SK-N-SH (cell line): ENCODE measurements at regions not wholly inside any gene's neighbourhood (a gene's known extent, or its start where the extent isn't known, plus 50 kb on each side); places are given as distances from the start of the nearest gene placed in this dataset.

ENCODE experiments used
- CTCF ChIA-PET: fragments of 300-600, 350-600 bp; formaldehyde crosslinking; extraction: SDS; loops from one replicate; lab custom pipeline; 2021; lab: Yijun Ruan, JAX
- POLR2A ChIA-PET: fragments of 350-600 bp; sonication (Branson Sonifier 250); formaldehyde crosslinking; extraction: SDS; loops from one replicate; lab custom pipeline; 2020; ENCODE audit warnings: antibody characterized with exemption, inconsistent platforms; lab: Yijun Ruan, JAX
- DNase-seq: peaks from one replicate; pipeline ENCODE4 v3.0.0; 2012
- H2AFZ ChIP-seq: fragments of 200-600 bp; sonication (generic); 2 replicates; pipeline ENCODE4 v1.8.1; 2016; ENCODE audit warnings: antibody characterized with exemption, mild to moderate bottlenecking, low read depth
- H3F3A ChIP-seq: fragments of 200-600 bp; sonication (generic); replicated peaks from 2 replicates; pipeline ENCODE3; 2016; ENCODE audit warnings: antibody characterized with exemption, mild to moderate bottlenecking; ENCODE audit not compliant: insufficient read depth
- H3K27ac ChIP-seq, 2 experiments: fragments of 200-500 bp in 1 of 2; fragments of 200-600 bp in 1 of 2; sonication (Bioruptor generic) in 1 of 2; sonication (generic), shearing (Covaris generic) in 1 of 2; 2 replicates each; pipeline versions ENCODE4 v1.5.1 to v1.6.1; 2014 to 2016; ENCODE audit warnings: low read depth in 2 of 2, inconsistent platforms in 1 of 2, low read length in 1 of 2, mild to moderate bottlenecking in 1 of 2, mixed read lengths in 1 of 2
- H3K27me3 ChIP-seq: fragments of 200-600 bp; sonication (generic), shearing (Covaris generic); 2 replicates; pipeline ENCODE4 v1.6.1; 2016; ENCODE audit warnings: mixed run types; ENCODE audit not compliant: insufficient read depth
- H3K36me3 ChIP-seq, 2 experiments: fragments of 200-500 bp in 1 of 2; fragments of 200-600 bp in 1 of 2; sonication (Bioruptor generic) in 1 of 2; sonication (generic) in 1 of 2; replicated peaks in 1 of 2; 2 replicates each; pipeline versions ENCODE3 to v1.5.1; 2014 to 2016; ENCODE audit warnings: low read length in 1 of 2, mild to moderate bottlenecking in 1 of 2; ENCODE audit not compliant: insufficient read depth in 2 of 2, control insufficient read depth in 1 of 2
- H3K4me1 ChIP-seq, 2 experiments: fragments of 200-500 bp in 1 of 2; fragments of 200-600 bp in 1 of 2; sonication (Bioruptor generic) in 1 of 2; sonication (generic), shearing (Covaris generic) in 1 of 2; 2 replicates each; pipeline versions ENCODE4 v1.5.1 to v1.6.1; 2014 to 2016; ENCODE audit warnings: low read depth in 1 of 2, low read length in 1 of 2, mixed run types in 1 of 2; ENCODE audit not compliant: insufficient read depth in 2 of 2, control insufficient read depth in 1 of 2
- H3K4me2 ChIP-seq: fragments of 200-600 bp; sonication (generic), shearing (Covaris generic); 2 replicates; pipeline ENCODE4 v1.6.1; 2017; ENCODE audit warnings: mixed run types
- H3K4me3 ChIP-seq, 2 experiments: fragments of 200-500 bp in 1 of 2; fragments of 200-600 bp in 1 of 2; sonication (Bioruptor generic) in 1 of 2; sonication (generic), shearing (Covaris generic) in 1 of 2; 2 replicates each; pipeline versions ENCODE4 v1.5.1 to v1.8.1; 2014 to 2016; ENCODE audit warnings: low read depth in 2 of 2, inconsistent platforms in 1 of 2, low read length in 1 of 2, mild to moderate bottlenecking in 1 of 2, mixed read lengths in 1 of 2, moderate library complexity in 1 of 2
- H3K79me2 ChIP-seq: fragments of 200-600 bp; sonication (generic); 2 replicates; pipeline ENCODE4 v1.8.1; 2017; ENCODE audit warnings: mild to moderate bottlenecking; ENCODE audit not compliant: insufficient read depth
- H3K9ac ChIP-seq: fragments of 200-600 bp; sonication (generic); 2 replicates; pipeline ENCODE4 v1.6.1; 2017; ENCODE audit warnings: mixed run types
- H3K9me2 ChIP-seq: fragments of 200-600 bp; sonication (generic); 2 replicates; pipeline ENCODE4 v1.6.1; 2017; ENCODE audit warnings: mixed run types
- H3K9me3 ChIP-seq: fragments of 200-600 bp; sonication (generic); 2 replicates; pipeline ENCODE4 v1.6.1; 2017; ENCODE audit warnings: mixed run types, mild to moderate bottlenecking, moderate library complexity
- H4K20me1 ChIP-seq: fragments of 200-600 bp; sonication (generic); 2 replicates; pipeline ENCODE4 v1.6.1; 2017; ENCODE audit warnings: mild to moderate bottlenecking, mixed run types; ENCODE audit not compliant: insufficient read depth
- CHD2 ChIP-seq: fragments of 150-350 bp; IDR thresholded peaks from 2 replicates; pipeline ENCODE4 v1.6.1; 2018; ENCODE audit warnings: low read length; ENCODE audit not compliant: partially characterized antibody
- CTCF ChIP-seq: fragments of 200-600 bp; sonication (generic); IDR thresholded peaks from 2 replicates; pipeline ENCODE4 v1.6.1; 2017; ENCODE audit warnings: antibody characterized with exemption, mild to moderate bottlenecking, moderate library complexity
- EP300 ChIP-seq, 2 experiments: IDR thresholded peaks; 2 replicates each; pipeline versions ENCODE4 v1.4.0 to v1.6.1; 2012; ENCODE audit warnings: borderline replicate concordance in 1 of 2, low read depth in 1 of 2, low read length in 1 of 2
- EZH2phosphoT487 ChIP-seq: fragments of 200-600 bp; sonication (generic); IDR thresholded peaks from 2 replicates; pipeline ENCODE4 v1.6.1; 2017; ENCODE audit warnings: low read depth, mixed run types, mild to moderate bottlenecking, antibody characterized with exemption, moderate library complexity, borderline replicate concordance
- FOXJ3 ChIP-seq: sonication (generic); formaldehyde crosslinking; IDR thresholded peaks from 2 replicates; pipeline ENCODE4 v1.5.1; 2020; ENCODE audit warnings: mild to moderate bottlenecking, missing genetic modification reagents
- GATA2 ChIP-seq: sonication (generic); formaldehyde crosslinking; IDR thresholded peaks from 2 replicates; pipeline ENCODE4 v1.5.0; 2020; ENCODE audit warnings: mild to moderate bottlenecking, missing genetic modification reagents
- NFIC ChIP-seq: IDR thresholded peaks from 2 replicates; pipeline ENCODE4 v1.4.0; 2012; ENCODE audit warnings: borderline replicate concordance
- POLR2AphosphoS5 ChIP-seq: IDR thresholded peaks from 2 replicates; pipeline ENCODE4 v1.6.1; 2012; ENCODE audit warnings: low read depth, low read length
- RAD21 ChIP-seq: IDR thresholded peaks from 2 replicates; pipeline ENCODE4 v1.6.1; 2012; ENCODE audit warnings: mild to moderate bottlenecking, low read length
- RCOR1 ChIP-seq: fragments of 150-350 bp; IDR thresholded peaks from 2 replicates; pipeline ENCODE4 v1.6.1; 2017; ENCODE audit warnings: antibody characterized with exemption, low read length
- RFX5 ChIP-seq: IDR thresholded peaks from 2 replicates; pipeline ENCODE4 v1.6.1; 2012; ENCODE audit warnings: mild to moderate bottlenecking, improper control_type of control experiment, low read length
- RXRA ChIP-seq: IDR thresholded peaks from 2 replicates; pipeline ENCODE4 v1.4.0; 2012; ENCODE audit warnings: low read depth, mild to moderate bottlenecking, borderline replicate concordance
- SIN3A ChIP-seq: IDR thresholded peaks from 2 replicates; pipeline ENCODE4 v1.6.1; 2012; ENCODE audit warnings: low read depth, mild to moderate bottlenecking, low read length, moderate library complexity, borderline replicate concordance
- TAF1 ChIP-seq: IDR thresholded peaks from 2 replicates; pipeline ENCODE4 v1.6.1; 2012; ENCODE audit warnings: low read depth, mild to moderate bottlenecking, low read length, moderate library complexity, borderline replicate concordance
- TEAD4 ChIP-seq: IDR thresholded peaks from 2 replicates; pipeline ENCODE4 v1.4.0; 2012; ENCODE audit warnings: mild to moderate bottlenecking, borderline replicate concordance; ENCODE audit not compliant: insufficient read depth
- ZBTB33 ChIP-seq: IDR thresholded peaks from 2 replicates; pipeline ENCODE4 v1.4.0; 2012; ENCODE audit warnings: low read depth, borderline replicate concordance
- TF ChIP-seq, protein P1 (sequence below): IDR thresholded peaks from 2 replicates; pipeline ENCODE4; 2012
- TF ChIP-seq, protein P2 (sequence below): fragments of 150-350 bp; IDR thresholded peaks from 2 replicates; pipeline ENCODE4 v1.6.1; 2016; ENCODE audit warnings: mild to moderate bottlenecking, low read depth, low read length
- TF ChIP-seq, protein P3 (sequence below): IDR thresholded peaks from 2 replicates; pipeline ENCODE4 v1.4.0; 2012; ENCODE audit warnings: low read depth, borderline replicate concordance

GRCh38 chr9:107852891-107853290 lies 363.3 kb upstream of the KLF4 start:
- ChIA-PET POLR2A (no interaction called here), CTCF (no interaction called here)
- no peak overlapping the region for H3K4me2 ChIP-seq
- H3K79me2 ChIP-seq = no peaks in the 10 kb centered on the region
- no peak overlapping the region for H3K9ac ChIP-seq
- no peaks in the 10 kb centered on the region for H3K36me3 ChIP-seq
- H3K27me3 ChIP-seq = no peaks in the 10 kb centered on the region
- no peak overlapping the region for H3K4me3 ChIP-seq
- H2AFZ ChIP-seq = no peak overlapping the region
- no peak for DNase-seq
- H4K20me1 ChIP-seq = no peaks in the 10 kb centered on the region
- no peaks in the 10 kb centered on the region for H3F3A ChIP-seq
- H3K9me2 ChIP-seq = no peaks in the 10 kb centered on the region
- H3K4me1 ChIP-seq = no peaks in the 10 kb centered on the region
- no peak for TF ChIP-seq EP300 (IDR thresholded peaks at IDR 0.05; ENCODE audit: borderline replicate concordance in 1 of 2, low read depth in 1 of 2, low read length in 1 of 2)
- TF ChIP-seq CTCF = no peak
- no peak for TF ChIP-seq ZBTB33
- TF ChIP-seq RAD21 = no peak
- no peak for TF ChIP-seq RFX5
- TF ChIP-seq, protein P1, sequence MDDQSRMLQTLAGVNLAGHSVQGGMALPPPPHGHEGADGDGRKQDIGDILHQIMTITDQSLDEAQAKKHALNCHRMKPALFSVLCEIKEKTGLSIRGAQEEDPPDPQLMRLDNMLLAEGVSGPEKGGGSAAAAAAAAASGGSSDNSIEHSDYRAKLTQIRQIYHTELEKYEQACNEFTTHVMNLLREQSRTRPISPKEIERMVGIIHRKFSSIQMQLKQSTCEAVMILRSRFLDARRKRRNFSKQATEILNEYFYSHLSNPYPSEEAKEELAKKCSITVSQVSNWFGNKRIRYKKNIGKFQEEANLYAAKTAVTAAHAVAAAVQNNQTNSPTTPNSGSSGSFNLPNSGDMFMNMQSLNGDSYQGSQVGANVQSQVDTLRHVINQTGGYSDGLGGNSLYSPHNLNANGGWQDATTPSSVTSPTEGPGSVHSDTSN = no peak
- no peak for TF ChIP-seq POLR2AphosphoS5
- no peak for TF ChIP-seq TEAD4
- no peak for TF ChIP-seq TAF1
- TF ChIP-seq, protein P2, sequence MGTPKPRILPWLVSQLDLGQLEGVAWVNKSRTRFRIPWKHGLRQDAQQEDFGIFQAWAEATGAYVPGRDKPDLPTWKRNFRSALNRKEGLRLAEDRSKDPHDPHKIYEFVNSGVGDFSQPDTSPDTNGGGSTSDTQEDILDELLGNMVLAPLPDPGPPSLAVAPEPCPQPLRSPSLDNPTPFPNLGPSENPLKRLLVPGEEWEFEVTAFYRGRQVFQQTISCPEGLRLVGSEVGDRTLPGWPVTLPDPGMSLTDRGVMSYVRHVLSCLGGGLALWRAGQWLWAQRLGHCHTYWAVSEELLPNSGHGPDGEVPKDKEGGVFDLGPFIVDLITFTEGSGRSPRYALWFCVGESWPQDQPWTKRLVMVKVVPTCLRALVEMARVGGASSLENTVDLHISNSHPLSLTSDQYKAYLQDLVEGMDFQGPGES = no peak
- TF ChIP-seq NFIC = no peak
- TF ChIP-seq FOXJ3 (CRISPR knock-in tag) = no peak
- TF ChIP-seq SIN3A = no peak
- no peak for TF ChIP-seq GATA2
- TF ChIP-seq, protein P3, sequence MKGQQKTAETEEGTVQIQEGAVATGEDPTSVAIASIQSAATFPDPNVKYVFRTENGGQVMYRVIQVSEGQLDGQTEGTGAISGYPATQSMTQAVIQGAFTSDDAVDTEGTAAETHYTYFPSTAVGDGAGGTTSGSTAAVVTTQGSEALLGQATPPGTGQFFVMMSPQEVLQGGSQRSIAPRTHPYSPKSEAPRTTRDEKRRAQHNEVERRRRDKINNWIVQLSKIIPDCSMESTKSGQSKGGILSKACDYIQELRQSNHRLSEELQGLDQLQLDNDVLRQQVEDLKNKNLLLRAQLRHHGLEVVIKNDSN = no peak
- no peak for TF ChIP-seq RCOR1
- TF ChIP-seq EZH2phosphoT487 = no peak
- TF ChIP-seq RXRA = no peak
- no peak for TF ChIP-seq CHD2
- no peak overlapping the region for H3K27ac ChIP-seq
- H3K9me3 ChIP-seq = no peaks in the 10 kb centered on the region
